OCI-LY3 (cell line): ENCODE measurements at regions not wholly inside any gene's neighbourhood (a gene's known extent, or its start where the extent isn't known, plus 50 kb on each side); places are given as distances from the start of the nearest gene placed in this dataset.

Source experiments
- H2AFZ ChIP-seq: fragments of 200-600, 300-600 bp; shearing (Covaris generic); 2 replicates; pipeline ENCODE4 v1.6.0; 2014; ENCODE audit warnings: antibody characterized with exemption, low read depth, low read length
- H3K27ac ChIP-seq: fragments of 200-600, 300-600 bp; sonication (generic); 2 replicates; pipeline ENCODE4 v1.5.1; 2014; ENCODE audit warnings: mild to moderate bottlenecking, low read length, moderate library complexity, mixed read lengths
- H3K27me3 ChIP-seq: fragments of 200-600, 300-600 bp; sonication (generic); 2 replicates; pipeline ENCODE4 v1.6.1; 2014; ENCODE audit warnings: low read depth, low read length, mixed read lengths
- H3K36me3 ChIP-seq: fragments of 200-600, 300-600 bp; sonication (generic); replicated peaks from 2 replicates; pipeline ENCODE3; 2014; ENCODE audit warnings: low read depth, low read length, mixed read lengths
- H3K4me1 ChIP-seq: fragments of 300-600, 200-600 bp; sonication (generic); 2 replicates; pipeline ENCODE4 v1.6.1; 2014; ENCODE audit warnings: low read length, mixed read lengths
- H3K4me2 ChIP-seq: fragments of 200-600, 300-600 bp; sonication (generic); 2 replicates; pipeline ENCODE4 v1.6.1; 2014; ENCODE audit warnings: low read length, mixed read lengths
- H3K4me3 ChIP-seq: fragments of 300-600, 200-600 bp; sonication (generic); 2 replicates; pipeline ENCODE4 v1.5.1; 2014; ENCODE audit warnings: antibody characterized with exemption, mild to moderate bottlenecking, low read length, moderate library complexity
- H3K79me2 ChIP-seq: fragments of 300-600, 200-600 bp; shearing (Covaris generic); 2 replicates; pipeline ENCODE4 v1.6.1; 2014; ENCODE audit warnings: mild to moderate bottlenecking, low read length, mixed read lengths
- H3K9ac ChIP-seq: fragments of 300-600, 200-600 bp; shearing (Covaris generic); 2 replicates; pipeline ENCODE4 v1.6.0; 2014; ENCODE audit warnings: mild to moderate bottlenecking, low read length, moderate library complexity
- H3K9me3 ChIP-seq: fragments of 200-600, 300-600 bp; shearing (Covaris generic); 2 replicates; pipeline ENCODE4 v1.6.1; 2014; ENCODE audit warnings: low read length, mixed read lengths; ENCODE audit not compliant: insufficient read depth
- H4K20me1 ChIP-seq: fragments of 200-600, 300-600 bp; sonication (generic); 2 replicates; pipeline ENCODE4 v1.6.1; 2016; ENCODE audit warnings: low read length, mixed read lengths; ENCODE audit not compliant: insufficient read depth
- CTCF ChIP-seq: fragments of 200-600, 300-600 bp; sonication (generic); IDR thresholded peaks from 2 replicates; pipeline ENCODE4 v1.5.1; 2014; ENCODE audit warnings: antibody characterized with exemption, low read length, low read depth
- EZH2phosphoT487 ChIP-seq: fragments of 200-600 bp; shearing (Covaris generic); IDR thresholded peaks from 2 replicates; pipeline ENCODE4 v1.6.1; 2018; ENCODE audit warnings: antibody characterized with exemption, mixed run types, low read depth

GRCh38 chr4:56238251-56238650, 149.0 kb downstream of the AASDH start:
- peaks cover 15% of the 10 kb centered on the region for H3K4me1 ChIP-seq
- H3K79me2 ChIP-seq: no peaks in the 10 kb centered on the region
- no peaks in the 10 kb centered on the region for H4K20me1 ChIP-seq
- H3K9ac ChIP-seq: no peak overlapping the region
- no peak overlapping the region for H3K4me3 ChIP-seq
- no peak overlapping the region for H3K27ac ChIP-seq
- TF ChIP-seq CTCF (no peak), EZH2phosphoT487 (no peak)
- H2AFZ ChIP-seq: no peak overlapping the region
- H3K36me3 ChIP-seq: no peaks in the 10 kb centered on the region
- no peaks in the 10 kb centered on the region for H3K9me3 ChIP-seq
- H3K27me3 ChIP-seq: no peaks in the 10 kb centered on the region
- no peak overlapping the region for H3K4me2 ChIP-seq

- peaks cover 3% of the 10 kb centered on the region for H3K36me3 ChIP-seq
- H4K20me1 ChIP-seq: no peaks in the 10 kb centered on the region
- no peak overlapping the region for H3K9ac ChIP-seq
- no peaks in the 10 kb centered on the region for H3K9me3 ChIP-seq
- H3K79me2 ChIP-seq: no peaks in the 10 kb centered on the region
- H3K4me2 ChIP-seq: no peak overlapping the region
- H3K27me3 ChIP-seq: no peaks in the 10 kb centered on the region
- H3K4me1 ChIP-seq: no peaks in the 10 kb centered on the region
- H2AFZ ChIP-seq: no peak overlapping the region
- H3K4me3 ChIP-seq: no peak overlapping the region
- no peak overlapping the region for H3K27ac ChIP-seq
- TF ChIP-seq CTCF: no peak
- TF ChIP-seq EZH2phosphoT487: no peak
Observed at GRCh38 chr4:56235725-56236124, 151.6 kb downstream of the AASDH start.

- H3K4me1 ChIP-seq: peaks cover 5% of the 10 kb centered on the region
- H4K20me1 ChIP-seq: no peaks in the 10 kb centered on the region
- H3K36me3 ChIP-seq: peaks cover 3% of the 10 kb centered on the region
- TF ChIP-seq CTCF (no peak), EZH2phosphoT487 (no peak)
- no peaks in the 10 kb centered on the region for H3K27me3 ChIP-seq
- H3K4me3 ChIP-seq: no peak overlapping the region
- H3K4me2 ChIP-seq: no peak overlapping the region
- H2AFZ ChIP-seq: no peak overlapping the region
- H3K9me3 ChIP-seq: no peaks in the 10 kb centered on the region
- no peaks in the 10 kb centered on the region for H3K79me2 ChIP-seq
- H3K27ac ChIP-seq: no peak overlapping the region
- no peak overlapping the region for H3K9ac ChIP-seq
Observed at GRCh38 chr4:56235011-56235410, 152.3 kb downstream of the AASDH start.

- no peak for TF ChIP-seq EZH2phosphoT487
- Histone ChIP-seq H3K9ac (no peak overlapping the region), H3K27ac (no peak overlapping the region), H2AFZ (no peak overlapping the region), H3K79me2 (no peaks in the 10 kb centered on the region), H3K27me3 (no peaks in the 10 kb centered on the region), H3K36me3 (peaks cover 3% of the 10 kb centered on the region), H4K20me1 (no peaks in the 10 kb centered on the region), H3K9me3 (no peaks in the 10 kb centered on the region), H3K4me2 (no peak overlapping the region), H3K4me1 (peaks cover 14% of the 10 kb centered on the region), H3K4me3 (no peak overlapping the region)
Observed at GRCh38 chr4:56234098-56234497, 153.2 kb downstream of the AASDH start.

- no peaks in the 10 kb centered on the region for H3K79me2 ChIP-seq
- H2AFZ ChIP-seq: no peak overlapping the region
- no peak overlapping the region for H3K9ac ChIP-seq
- no peak overlapping the region for H3K27ac ChIP-seq
- H4K20me1 ChIP-seq: no peaks in the 10 kb centered on the region
- peaks cover 3% of the 10 kb centered on the region for H3K36me3 ChIP-seq
- H3K27me3 ChIP-seq: no peaks in the 10 kb centered on the region
- TF ChIP-seq EZH2phosphoT487 (no peak), CTCF (no peak)
- no peak overlapping the region for H3K4me2 ChIP-seq
- peaks cover 22% of the 10 kb centered on the region for H3K4me1 ChIP-seq
- H3K4me3 ChIP-seq: no peak overlapping the region
- no peaks in the 10 kb centered on the region for H3K9me3 ChIP-seq
Observed at GRCh38 chr4:56231410-56231809, 155.9 kb downstream of the AASDH start.
